Endothelial cell of umbilical vein (primary cell): ENCODE measurements at regions not wholly inside any gene's neighbourhood (a gene's known extent, or its start where the extent isn't known, plus 50 kb on each side); places are given as distances from the start of the nearest gene placed in this dataset.

Experiments used
- BruUV-seq: library from RNA; stranded (reverse); fragments of 400-500 nt; replicated peaks from 2 replicates; lab custom pipeline; 2021; lab: Mats Ljungman, UMichigan
- CTCF ChIA-PET: fragments of 300-600, 350-600 bp; sonication (Branson Sonifier 250); formaldehyde crosslinking; loops from one replicate; lab custom pipeline; 2021; ENCODE audit warnings: antibody characterized with exemption, inconsistent platforms; lab: Charles Lee
- POLR2A ChIA-PET: fragments of 300-600, 350-600 bp; sonication (Branson Sonifier 250); formaldehyde crosslinking; loops from one replicate; lab custom pipeline; 2021; ENCODE audit warnings: antibody characterized with exemption, inconsistent platforms; lab: Charles Lee
- DNase-seq: peaks from one replicate; pipeline ENCODE4 v3.0.0-alpha.2; 2011; ENCODE audit warnings: low read depth, low spot score
- FAIRE-seq: peaks from 2 replicates; lab custom pipeline; 2011; peaks lifted over from hg19 to GRCh38; lab: Jason Lieb, UNC
- H2AFZ ChIP-seq: 2 replicates; pipeline ENCODE4 v1.6.0; 2012; ENCODE audit warnings: low read depth, low read length, control low read depth, inconsistent platforms
- H3K27ac ChIP-seq: 2 replicates; pipeline ENCODE4 v1.5.1; 2011; ENCODE audit warnings: low read depth, mild to moderate bottlenecking, control low read depth, low read length, moderate library complexity; ENCODE audit not compliant: insufficient read depth
- H3K27me3 ChIP-seq, 2 experiments: 2 replicates each; pipeline versions ENCODE4 v1.6.0 to v1.6.1; 2011; ENCODE audit warnings: low read length in 2 of 2, mixed read lengths in 1 of 2; ENCODE audit not compliant: control insufficient read depth in 2 of 2, insufficient read depth in 2 of 2
- H3K36me3 ChIP-seq, 2 experiments: 2 replicates in 1 of 2; 3 replicates in 1 of 2; pipeline ENCODE4 v1.5.1; 2011; ENCODE audit warnings: low read length in 2 of 2, mild to moderate bottlenecking in 1 of 2, moderate library complexity in 1 of 2; ENCODE audit not compliant: control insufficient read depth in 2 of 2, insufficient read depth in 2 of 2; ENCODE audit errors: extremely low read depth in 1 of 2
- H3K4me1 ChIP-seq: 3 replicates; pipeline ENCODE4 v1.5.1; 2011; ENCODE audit warnings: mild to moderate bottlenecking, low read length; ENCODE audit not compliant: control insufficient read depth, insufficient read depth; ENCODE audit errors: extremely low read depth
- H3K4me2 ChIP-seq: 2 replicates; pipeline ENCODE4 v1.6.1; 2011; ENCODE audit warnings: low read length, control low read depth, mixed read lengths; ENCODE audit not compliant: insufficient read depth
- H3K4me3 ChIP-seq, 3 experiments: fragments of 200-600 bp in 1 of 3; sonication (generic), shearing (Covaris generic) in 1 of 3; replicated peaks in 1 of 3; 2 replicates each; pipeline ENCODE4 v1.5.1; 2011 to 2016; ENCODE audit warnings: control low read depth in 3 of 3, low read length in 3 of 3, mild to moderate bottlenecking in 2 of 3, inconsistent platforms in 1 of 3, low read depth in 1 of 3, moderate library complexity in 1 of 3; ENCODE audit not compliant: insufficient read depth in 1 of 3
- H3K79me2 ChIP-seq: 2 replicates; pipeline ENCODE4 v1.6.0; 2012; ENCODE audit warnings: low read length, inconsistent platforms; ENCODE audit not compliant: control insufficient read depth, insufficient read depth
- H3K9ac ChIP-seq: replicated peaks from 2 replicates; pipeline ENCODE3; 2011; ENCODE audit warnings: low read length, control low read depth; ENCODE audit not compliant: insufficient read depth; ENCODE audit errors: extremely low read depth
- H3K9me1 ChIP-seq: replicated peaks from 3 replicates; pipeline ENCODE4 v1.6.0; 2011; ENCODE audit warnings: mild to moderate bottlenecking, low read length; ENCODE audit not compliant: control insufficient read depth, insufficient read depth; ENCODE audit errors: extremely low read depth
- H3K9me3 ChIP-seq: replicated peaks from 2 replicates; pipeline ENCODE4 v1.5.1; 2012; ENCODE audit warnings: low read length, inconsistent platforms; ENCODE audit not compliant: control insufficient read depth, insufficient read depth
- H4K20me1 ChIP-seq: replicated peaks from 2 replicates; pipeline ENCODE3; 2011; ENCODE audit warnings: mild to moderate bottlenecking, low read length; ENCODE audit not compliant: control insufficient read depth, insufficient read depth; ENCODE audit errors: extremely low read depth
- EZH2 ChIP-seq: IDR thresholded peaks from 2 replicates; pipeline ENCODE4 v1.6.1; 2012; ENCODE audit warnings: borderline replicate concordance, low read depth, mild to moderate bottlenecking, moderate library complexity, low read length, inconsistent platforms; ENCODE audit not compliant: severe bottlenecking
- FOS ChIP-seq: IDR thresholded peaks from 2 replicates; pipeline ENCODE4 v1.6.1; 2011; ENCODE audit warnings: mild to moderate bottlenecking, low read length, moderate library complexity, borderline replicate concordance; ENCODE audit not compliant: insufficient read depth
- GATA2 ChIP-seq: IDR thresholded peaks from 2 replicates; pipeline ENCODE4 v1.7.0; 2011; ENCODE audit warnings: low read depth, mild to moderate bottlenecking, moderate library complexity, mixed read lengths, low read length; ENCODE audit not compliant: insufficient read length, insufficient read depth
- JUN ChIP-seq: IDR thresholded peaks from 2 replicates; pipeline ENCODE4 v1.6.1; 2011; ENCODE audit warnings: borderline replicate concordance, low read depth; ENCODE audit not compliant: insufficient read length, insufficient read depth
- MAX ChIP-seq: IDR thresholded peaks from 2 replicates; pipeline ENCODE4 v1.6.1; 2011; ENCODE audit not compliant: insufficient read depth, insufficient read length
- MYC ChIP-seq: IDR thresholded peaks from one replicate; pipeline ENCODE4 v1.6.1; 2011; ENCODE audit warnings: mild to moderate bottlenecking, low read depth, low read length
- POLR2A ChIP-seq: IDR thresholded peaks from 2 replicates; pipeline ENCODE4 v1.6.1; 2012; ENCODE audit warnings: low read depth, mild to moderate bottlenecking, control low read depth, low read length
- POLR2AphosphoS5 ChIP-seq: IDR thresholded peaks from 2 replicates; pipeline ENCODE4 v1.6.1; 2012; ENCODE audit warnings: low read depth, mild to moderate bottlenecking, control low read depth, low read length, moderate library complexity; ENCODE audit not compliant: insufficient read depth
- dilution Hi-C: fragments of 300-500 bp; cut with MboI; formaldehyde crosslinking; loops from one replicate; pipeline ENCODE4 v1.15.0; 2019; ENCODE audit warnings: low sequenced_read_pairs; ENCODE audit not compliant: extremely low pct_ligation_motif_present
- intact Hi-C: fragments of 100-400 bp; cut with micrococcal nuclease; formaldehyde crosslinking; loops from one replicate; pipeline ENCODE4 v1.10.0; 2022
- TF ChIP-seq, protein P1 (sequence below), 2 donors: IDR thresholded peaks; 1 replicate in 1 of 2; 2 replicates in 1 of 2; pipeline ENCODE4 v1.5.1; 2011; ENCODE audit warnings: low read length in 2 of 2, mild to moderate bottlenecking in 2 of 2, moderate library complexity in 2 of 2, control low read depth in 1 of 2, inconsistent platforms in 1 of 2, low read depth in 1 of 2; ENCODE audit not compliant: insufficient read depth in 1 of 2; ENCODE audit errors: extremely low read depth in 1 of 2

DNA sequence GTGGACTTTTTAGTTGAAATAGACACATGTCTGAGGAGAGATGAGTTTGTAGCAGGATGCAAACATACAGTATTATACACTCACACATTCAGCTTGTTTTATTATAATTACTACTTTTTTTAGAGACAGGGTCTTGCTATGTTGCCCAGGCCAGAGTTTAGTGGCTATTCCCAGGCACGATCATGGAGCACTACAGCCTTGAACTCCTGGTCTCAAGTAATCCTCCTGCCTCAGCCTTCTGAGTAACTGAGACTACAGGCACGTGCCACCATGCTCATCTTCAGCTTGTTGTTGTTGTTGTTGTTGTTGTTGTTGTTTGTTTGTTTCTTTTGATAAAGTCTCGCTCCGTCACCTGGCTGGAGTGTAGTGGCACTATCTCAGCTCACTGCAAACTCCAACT, 94.7 kb upstream of the ACSL4 start:
- no TSS peak for BruUV-seq
- intact Hi-C loops = no loop called here
- dilution Hi-C loops = no loop called here
- Histone ChIP-seq H3K79me2 (no peaks in the 10 kb centered on the region), H3K9me1 (no peaks in the 10 kb centered on the region), H3K27me3 (no peaks in the 10 kb centered on the region), H4K20me1 (no peaks in the 10 kb centered on the region), H3K4me3 (no peak overlapping the region), H3K27ac (no peak overlapping the region), H3K4me1 (peaks cover 7% of the 10 kb centered on the region), H2AFZ (no peak overlapping the region), H3K4me2 (no peak overlapping the region), H3K9ac (no peak overlapping the region), H3K9me3 (no peaks in the 10 kb centered on the region), H3K36me3 (no peaks in the 10 kb centered on the region)
- no peak for TF ChIP-seq EZH2
- TF ChIP-seq GATA2 = no peak
- no peak for TF ChIP-seq POLR2AphosphoS5
- TF ChIP-seq, protein P1, sequence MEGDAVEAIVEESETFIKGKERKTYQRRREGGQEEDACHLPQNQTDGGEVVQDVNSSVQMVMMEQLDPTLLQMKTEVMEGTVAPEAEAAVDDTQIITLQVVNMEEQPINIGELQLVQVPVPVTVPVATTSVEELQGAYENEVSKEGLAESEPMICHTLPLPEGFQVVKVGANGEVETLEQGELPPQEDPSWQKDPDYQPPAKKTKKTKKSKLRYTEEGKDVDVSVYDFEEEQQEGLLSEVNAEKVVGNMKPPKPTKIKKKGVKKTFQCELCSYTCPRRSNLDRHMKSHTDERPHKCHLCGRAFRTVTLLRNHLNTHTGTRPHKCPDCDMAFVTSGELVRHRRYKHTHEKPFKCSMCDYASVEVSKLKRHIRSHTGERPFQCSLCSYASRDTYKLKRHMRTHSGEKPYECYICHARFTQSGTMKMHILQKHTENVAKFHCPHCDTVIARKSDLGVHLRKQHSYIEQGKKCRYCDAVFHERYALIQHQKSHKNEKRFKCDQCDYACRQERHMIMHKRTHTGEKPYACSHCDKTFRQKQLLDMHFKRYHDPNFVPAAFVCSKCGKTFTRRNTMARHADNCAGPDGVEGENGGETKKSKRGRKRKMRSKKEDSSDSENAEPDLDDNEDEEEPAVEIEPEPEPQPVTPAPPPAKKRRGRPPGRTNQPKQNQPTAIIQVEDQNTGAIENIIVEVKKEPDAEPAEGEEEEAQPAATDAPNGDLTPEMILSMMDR (IDR thresholded peaks at IDR 0.05; ENCODE audit: extremely low read depth in 1 of 2, insufficient read depth in 1 of 2, low read depth in 1 of 2, low read length in 2 of 2) = no peak
- TF ChIP-seq MYC = no peak
- TF ChIP-seq MAX = no peak
- TF ChIP-seq POLR2A = no peak
- no peak for TF ChIP-seq JUN
- no peak for TF ChIP-seq FOS
- FAIRE-seq = no peak
- CTCF ChIA-PET = interaction anchor here (1.2 to 2.5 kb wide), 3 partner anchors 29 to 115 kb away, joined by 3 to 11 read pairs (median 6); no protein-coding TSS in a partner anchor
- POLR2A ChIA-PET = no interaction called here
- no peak for DNase-seq
